ENCODE measurements at regions not wholly inside any gene's neighbourhood (a gene's known extent, or its start where the extent isn't known, plus 50 kb on each side); places are given as distances from the start of the nearest gene placed in this dataset.

- no peak for DNase-seq
Measured at GRCh38 chrX:40304115-40304514, 206.4 kb upstream of the BCOR start.

GRCh38 chrX:40303256-40304077 lies 205.7 kb upstream of the BCOR start:
- DNase-seq: no peak

- DNase-seq: no peak
Measured at GRCh38 chrX:40300286-40300890, 202.6 kb upstream of the BCOR start.

DNA sequence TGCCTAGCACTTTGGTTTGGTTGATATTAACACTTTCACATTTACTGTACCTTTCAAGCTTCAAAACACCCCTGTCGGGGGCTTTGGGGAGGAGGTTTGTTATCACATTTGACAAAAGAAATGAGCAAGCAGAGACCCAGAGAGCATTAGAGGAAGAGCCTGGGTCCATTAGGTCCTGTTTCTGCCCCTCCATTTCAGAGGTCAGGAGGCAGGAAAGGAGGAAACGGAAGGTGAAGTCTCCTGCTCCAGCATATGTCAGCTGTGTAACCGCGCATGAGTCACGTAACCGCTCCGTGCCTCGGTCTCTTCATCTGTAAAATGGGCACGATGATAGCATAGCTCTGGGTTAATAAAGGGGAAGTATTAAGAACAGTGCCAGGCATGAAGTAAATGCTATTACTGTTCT lies 201.9 kb upstream of the BCOR start:
- DNase-seq: no peak

- DNase-seq: no peak
Measured at GRCh38 chrX:40298572-40299479, 201.1 kb upstream of the BCOR start.

DNA sequence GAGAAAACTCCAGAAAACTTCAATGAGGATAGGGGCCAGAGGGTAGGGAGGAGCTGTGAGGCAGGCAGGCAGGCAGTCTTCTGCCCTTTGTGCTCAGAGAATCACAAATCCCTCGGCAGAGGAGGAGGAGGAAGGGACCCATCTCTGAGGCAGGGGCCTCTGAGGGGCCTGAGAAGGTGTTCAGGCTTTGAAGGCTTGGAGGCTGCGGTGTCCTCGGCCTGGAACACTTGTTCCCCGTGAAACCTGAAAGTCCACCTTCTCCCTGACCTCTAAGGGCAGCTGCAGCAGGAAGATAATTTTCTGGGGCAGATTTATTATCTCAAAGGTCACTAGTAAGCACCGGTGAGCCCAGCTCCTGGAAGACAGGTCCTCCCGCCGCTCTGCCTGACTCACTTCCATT lies 200.3 kb upstream of the BCOR start:
- DNase-seq: no peak

DNA sequence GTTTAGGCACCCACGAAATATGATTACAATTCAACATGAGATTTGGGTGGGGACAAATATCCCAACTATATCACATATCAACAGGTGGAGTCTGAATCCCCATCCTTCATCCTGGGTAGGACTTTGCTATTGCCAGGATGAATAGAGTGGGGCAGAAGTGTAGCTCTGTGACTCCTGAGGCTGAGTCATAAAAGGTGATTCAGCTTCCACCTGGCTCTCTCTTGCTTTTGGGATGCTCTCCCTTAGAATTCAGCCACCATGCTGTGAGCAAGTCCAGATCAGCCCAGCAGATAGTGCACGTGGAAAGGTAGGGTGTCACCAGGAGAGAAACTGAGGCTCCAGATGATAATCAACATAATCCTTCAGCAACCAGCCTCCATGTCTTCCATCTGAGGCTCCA lies 193.8 kb upstream of the BCOR start:
- DNase-seq: no peak

DNA sequence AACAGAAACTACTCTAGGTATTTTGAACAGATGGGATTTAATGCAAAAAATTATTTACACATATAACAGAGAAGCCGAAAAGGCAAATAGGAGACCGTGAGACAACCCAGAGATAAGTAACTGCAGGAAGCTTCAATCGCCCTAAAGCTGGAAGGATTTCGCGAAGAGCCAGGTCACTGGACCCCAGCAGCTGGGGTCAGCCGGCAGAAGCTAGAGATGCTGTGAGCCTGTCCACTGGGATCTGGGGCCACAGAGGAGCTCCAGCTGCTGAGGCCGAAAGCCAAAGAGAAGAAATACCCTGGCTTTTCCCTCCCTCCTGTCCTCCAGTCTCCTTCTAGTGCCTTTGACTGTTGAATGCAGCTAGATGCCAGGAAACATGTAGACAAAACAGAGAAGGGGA lies 192.8 kb upstream of the BCOR start:
- DNase-seq: no peak

DNA sequence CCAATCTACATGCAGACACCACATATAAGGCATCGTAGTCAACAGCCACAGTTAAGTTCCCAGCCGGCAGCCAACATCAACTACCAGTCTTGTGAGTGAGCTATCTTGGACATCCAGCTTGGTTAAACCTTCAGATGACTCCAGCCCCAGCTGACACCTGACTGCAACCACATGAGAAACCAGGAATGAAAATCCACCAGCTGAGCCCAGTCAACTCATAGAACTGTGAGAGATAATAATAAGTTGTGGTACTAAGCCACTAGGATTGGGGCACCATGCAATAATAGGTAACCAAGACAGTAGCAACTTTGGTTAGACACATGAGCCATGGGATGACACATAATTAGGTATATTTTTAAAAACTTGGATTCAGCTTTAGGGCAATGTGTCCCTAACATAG lies 188.1 kb upstream of the BCOR start:
- no peak for DNase-seq

DNA sequence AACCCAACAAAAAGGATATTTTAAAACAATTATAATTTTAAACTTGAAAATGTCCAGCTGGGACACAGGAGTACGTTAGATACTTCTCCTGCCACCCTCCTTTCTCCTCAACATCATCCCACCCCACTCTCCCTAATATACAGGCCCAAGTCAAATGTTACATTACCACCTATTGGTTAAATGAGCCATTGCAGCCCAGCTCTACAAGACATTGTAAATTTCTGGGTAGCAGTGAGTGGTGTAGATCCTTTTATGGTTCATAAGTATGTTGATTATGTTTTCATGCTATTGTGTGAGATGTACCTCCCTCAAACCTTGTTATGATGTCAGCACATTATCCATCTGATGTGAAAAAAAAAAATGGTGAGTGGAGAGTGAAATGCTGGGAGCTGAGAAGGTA lies 187.1 kb upstream of the BCOR start:
- DNase-seq: no peak

- DNase-seq: no peak
Measured at GRCh38 chrX:40283981-40284380, 186.2 kb upstream of the BCOR start.

- no peak for DNase-seq
Measured at GRCh38 chrX:40282946-40283660, 185.3 kb upstream of the BCOR start.

DNA sequence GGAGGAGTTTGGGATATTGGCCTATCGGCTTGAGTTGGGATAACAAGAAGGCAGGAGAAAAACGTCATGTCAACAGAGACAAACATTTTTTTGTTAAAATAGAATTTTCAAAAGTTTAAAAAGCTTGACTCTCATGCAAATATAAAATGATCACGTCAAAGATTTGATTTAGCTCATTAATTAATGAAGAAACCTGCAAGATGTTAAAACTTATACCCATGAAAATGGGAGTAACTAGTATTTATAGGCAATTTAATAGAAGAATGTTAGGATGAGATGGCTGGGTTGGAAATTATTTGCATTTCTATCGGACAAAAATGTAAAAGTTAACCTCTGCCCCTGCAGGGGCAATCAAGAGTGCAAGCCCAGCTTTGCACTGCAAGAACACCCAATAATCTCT lies 184.6 kb upstream of the BCOR start:
- DNase-seq: no peak

DNA sequence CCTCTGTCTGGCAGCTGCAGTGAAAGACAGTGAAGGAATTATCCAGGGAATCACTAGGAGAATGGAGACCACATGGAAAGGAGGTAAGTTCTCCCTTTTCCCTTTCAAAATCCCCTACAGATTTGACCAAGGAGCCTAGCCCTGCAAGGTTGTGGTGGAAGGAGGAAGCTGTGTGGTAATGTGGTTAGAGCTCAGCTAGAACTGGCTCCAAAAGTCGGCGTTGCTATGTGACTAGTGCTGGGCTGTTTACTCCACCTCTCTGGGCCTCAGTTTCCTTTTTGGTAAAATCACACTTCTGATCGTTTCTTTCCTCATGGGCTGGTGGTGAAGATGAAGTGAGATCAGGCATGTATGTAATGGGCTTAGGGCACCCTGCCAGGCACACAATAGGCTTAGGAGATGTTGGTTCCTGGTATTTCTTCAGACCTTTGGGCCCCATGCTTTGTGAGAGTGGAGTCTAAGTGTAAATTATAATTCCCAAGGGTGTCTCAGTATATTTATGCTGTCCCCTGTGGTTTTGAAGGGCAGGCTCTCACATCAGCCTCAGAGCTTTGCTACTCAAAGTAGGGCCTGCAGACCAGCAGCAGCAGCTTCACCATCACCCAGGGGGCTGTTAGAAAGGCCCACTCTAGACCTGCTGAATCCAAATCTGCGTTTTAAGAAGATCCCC lies 183.7 kb upstream of the BCOR start:
- DNase-seq: no peak

GRCh38 chrX:40279762-40280161 lies 182.0 kb upstream of the BCOR start:
- DNase-seq: no peak

DNA sequence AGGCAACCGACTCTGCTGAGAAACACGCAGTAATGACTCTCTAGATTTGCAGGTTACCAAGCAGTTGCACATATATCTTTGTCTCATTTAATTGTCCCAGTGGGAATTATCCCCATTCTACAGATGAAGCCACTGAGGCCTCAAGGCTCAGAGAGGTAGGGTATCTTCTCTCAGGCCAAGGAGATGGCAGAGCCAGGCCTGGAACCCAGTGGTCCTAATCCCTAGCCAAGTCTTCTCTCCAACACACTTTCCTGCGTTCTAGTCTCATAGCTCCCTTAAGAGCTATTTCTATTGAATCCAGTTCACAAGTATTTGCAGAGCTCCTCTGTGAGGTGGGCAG lies 181.3 kb upstream of the BCOR start:
- no peak for DNase-seq

DNA sequence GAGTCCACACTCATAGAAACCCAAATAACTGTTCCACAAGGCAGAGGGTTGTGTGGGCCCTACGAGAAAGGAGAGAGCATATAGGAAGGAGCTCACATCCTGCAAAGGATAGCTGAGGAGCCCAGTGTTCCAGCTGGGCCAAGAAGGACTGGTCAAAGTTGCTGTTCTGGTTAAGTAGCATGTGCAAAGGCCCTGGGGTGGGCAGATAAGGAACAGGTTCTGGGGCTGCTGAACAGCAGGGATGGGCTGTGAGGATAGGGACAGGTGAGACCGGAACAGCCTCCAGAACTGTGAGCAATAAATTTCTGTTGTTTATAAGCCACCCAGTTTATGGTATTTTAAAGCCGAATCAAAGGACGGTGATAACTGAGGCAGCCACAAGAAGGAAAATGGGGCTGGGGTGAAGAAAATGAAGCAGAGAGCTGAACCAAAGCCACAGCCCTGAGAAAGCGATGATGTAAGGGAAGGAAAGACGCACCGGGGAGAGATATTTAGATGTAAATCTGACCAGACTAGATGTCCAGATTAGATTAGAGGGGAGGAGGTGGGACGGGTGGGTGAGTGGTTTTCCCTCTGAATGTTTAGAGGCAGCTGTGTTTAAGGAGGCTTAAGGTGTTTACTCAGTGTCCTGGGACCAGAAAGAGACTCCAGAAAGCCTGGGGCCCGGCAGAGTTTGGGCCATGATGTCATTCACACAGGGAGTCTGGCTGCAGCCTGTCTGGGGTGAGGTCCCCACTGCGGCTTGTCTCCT lies 180.8 kb upstream of the BCOR start:
- no peak for DNase-seq

GRCh38 chrX:40277672-40278071 lies 179.9 kb upstream of the BCOR start:
- no peak for DNase-seq

DNA sequence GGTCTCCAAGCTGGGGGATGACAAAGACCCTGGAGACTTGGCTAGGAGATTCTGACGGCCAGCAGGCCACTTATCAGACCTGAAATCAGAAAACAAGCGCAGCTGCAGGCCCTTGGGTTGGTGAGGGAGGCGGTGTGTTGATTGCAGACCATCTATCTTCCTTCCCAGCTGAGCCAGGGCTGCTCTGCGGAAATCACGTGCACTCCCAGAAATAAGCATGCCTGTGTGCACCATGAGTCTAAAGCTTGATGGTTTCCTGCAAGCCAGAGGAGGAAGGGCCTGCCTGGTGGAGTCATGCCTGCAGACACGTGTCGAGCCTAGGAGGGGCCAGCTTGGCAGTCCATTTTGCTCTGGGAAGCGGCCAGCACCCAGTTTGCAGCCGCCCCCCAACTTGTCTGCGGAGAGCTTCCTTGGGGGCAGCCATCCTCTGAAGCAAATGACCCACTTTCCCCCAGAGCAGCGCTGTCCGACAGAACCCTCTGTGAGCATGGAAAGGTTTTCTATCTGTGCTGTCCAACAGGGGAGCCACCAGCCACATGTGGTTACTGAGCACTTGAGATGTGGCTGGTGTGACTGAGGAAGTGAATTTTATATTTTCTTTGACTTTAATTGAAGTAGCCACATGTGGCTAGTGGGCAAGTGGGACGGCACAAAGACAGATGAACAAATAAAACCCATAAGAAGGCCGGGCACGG lies 175.7 kb upstream of the BCOR start:
- no peak for DNase-seq

DNA sequence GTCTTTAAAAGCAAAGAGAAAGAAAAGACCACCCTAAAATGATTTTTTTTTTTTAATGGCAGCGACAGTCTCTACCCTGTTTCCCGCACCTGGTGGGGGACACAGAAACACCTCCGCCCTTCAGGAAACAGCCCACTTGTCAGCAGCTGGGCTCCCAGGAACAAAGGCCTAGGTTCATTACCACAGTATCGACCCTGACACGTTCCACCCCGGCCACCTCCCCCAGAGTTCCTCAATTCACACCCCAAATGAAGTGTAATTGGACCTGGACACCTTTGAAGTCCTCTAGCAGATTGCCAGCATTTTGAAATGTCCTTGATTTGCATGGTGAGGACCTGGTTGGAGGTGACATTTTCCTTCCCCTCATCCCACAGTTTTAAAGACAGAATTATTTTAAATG lies 175.0 kb upstream of the BCOR start:
- DNase-seq: no peak

DNA sequence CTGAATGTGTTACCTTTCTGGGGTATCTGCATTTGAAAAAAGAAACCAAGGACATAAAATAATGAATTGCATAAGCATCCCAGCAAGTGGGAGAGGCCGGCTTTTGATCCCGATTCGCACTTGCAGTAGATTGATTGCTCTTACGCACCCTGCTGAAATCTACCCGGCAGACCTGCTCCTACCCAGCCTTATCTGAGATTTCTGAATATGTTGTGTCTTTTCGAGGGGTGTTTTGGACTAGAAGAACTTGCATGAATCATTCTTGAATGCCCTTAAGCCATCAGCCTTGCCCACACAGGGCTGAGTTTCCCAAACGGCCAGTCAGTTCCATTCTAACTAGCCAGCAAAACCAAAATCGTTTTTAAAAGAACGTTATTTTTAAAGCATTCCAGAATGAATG lies 174.4 kb upstream of the BCOR start:
- no peak for DNase-seq
